GM12878 (cell line): ENCODE measurements at regions not wholly inside any gene's neighbourhood (a gene's known extent, or its start where the extent isn't known, plus 50 kb on each side); places are given as distances from the start of the nearest gene placed in this dataset.

Source experiments
- BCLAF1 ChIP-seq: fragments of 450-650 bp; IDR thresholded peaks from 2 replicates; pipeline ENCODE4 v1.6.1; 2017; ENCODE audit warnings: antibody characterized with exemption, mild to moderate bottlenecking, moderate library complexity
- BRCA1 ChIP-seq: IDR thresholded peaks from 2 replicates; pipeline ENCODE4 v1.6.1; 2011; ENCODE audit warnings: low read depth, low read length, improper control_type of control experiment
- CHD2 ChIP-seq: IDR thresholded peaks from 2 replicates; pipeline ENCODE4 v1.6.1; 2011; ENCODE audit warnings: low read depth, low read length, improper control_type of control experiment, borderline replicate concordance
- EP300 ChIP-seq, 2 experiments: fragments of 150-350 bp in 1 of 2; IDR thresholded peaks; 2 replicates each; pipeline ENCODE4 v1.6.1; 2011 to 2012; ENCODE audit warnings: low read depth in 2 of 2, low read length in 2 of 2, borderline replicate concordance in 1 of 2, improper control_type of control experiment in 1 of 2, inconsistent platforms in 1 of 2; ENCODE audit not compliant: control insufficient read depth in 1 of 2
- ESRRA ChIP-seq: IDR thresholded peaks from 2 replicates; pipeline ENCODE4 v1.6.1; 2012; ENCODE audit warnings: mild to moderate bottlenecking, low read length, improper control_type of control experiment
- HDAC6 ChIP-seq: fragments of 200-600 bp; sonication (generic); IDR thresholded peaks from one replicate; pipeline ENCODE4 v1.8.0; 2017; ENCODE audit warnings: antibody characterized with exemption; ENCODE audit not compliant: unreplicated experiment
- JUNB ChIP-seq: IDR thresholded peaks from 2 replicates; pipeline ENCODE4 v1.6.1; 2016; ENCODE audit warnings: antibody characterized with exemption, mild to moderate bottlenecking
- MYC ChIP-seq: IDR thresholded peaks from 2 replicates; pipeline ENCODE4 v1.6.1; 2011; ENCODE audit warnings: mild to moderate bottlenecking, low read length, moderate library complexity, inconsistent platforms; ENCODE audit not compliant: insufficient read depth, insufficient replicate concordance, insufficient read length, severe bottlenecking
- NFXL1 ChIP-seq: fragments of 450-650 bp; IDR thresholded peaks from 2 replicates; pipeline ENCODE4 v1.6.1; 2017; ENCODE audit warnings: antibody characterized with exemption, mild to moderate bottlenecking, borderline replicate concordance
- NKRF ChIP-seq: fragments of 450-650 bp; conservative IDR thresholded peaks from 2 replicates; pipeline ENCODE4 v1.6.1; 2017; ENCODE audit warnings: mild to moderate bottlenecking, moderate library complexity
- PBX3 ChIP-seq: IDR thresholded peaks from 2 replicates; pipeline ENCODE4 v1.6.1; 2011; ENCODE audit warnings: mild to moderate bottlenecking, low read depth, low read length, moderate library complexity; ENCODE audit not compliant: insufficient replicate concordance
- RAD51 ChIP-seq: fragments of 450-650 bp; IDR thresholded peaks from 2 replicates; pipeline ENCODE4 v1.6.1; 2016; ENCODE audit warnings: moderate library complexity, mild to moderate bottlenecking, inconsistent platforms
- SKIL ChIP-seq: fragments of 450-650 bp; IDR thresholded peaks from 2 replicates; pipeline ENCODE4 v1.6.1; 2017; ENCODE audit warnings: mild to moderate bottlenecking, low read depth, inconsistent platforms; ENCODE audit not compliant: poor library complexity, severe bottlenecking
- SMC3 ChIP-seq: IDR thresholded peaks from 2 replicates; pipeline ENCODE4 v1.6.1; 2011; ENCODE audit warnings: low read length, improper control_type of control experiment, borderline replicate concordance
- SP1 ChIP-seq: IDR thresholded peaks from one replicate; pipeline ENCODE4 v1.6.1; 2011; ENCODE audit warnings: low read depth, low read length
- SUPT20H ChIP-seq: IDR thresholded peaks from 2 replicates; pipeline ENCODE4 v1.6.1; 2011; ENCODE audit warnings: low read depth, mild to moderate bottlenecking, low read length, moderate library complexity, borderline replicate concordance; ENCODE audit not compliant: control insufficient read depth
- SUZ12 ChIP-seq: fragments of 200-600 bp; sonication (generic); IDR thresholded peaks from one replicate; pipeline ENCODE4 v1.6.1; 2018; ENCODE audit warnings: antibody characterized with exemption, mild to moderate bottlenecking; ENCODE audit not compliant: unreplicated experiment
- TAF1 ChIP-seq: IDR thresholded peaks from 2 replicates; pipeline ENCODE4 v1.6.1; 2011; ENCODE audit warnings: mild to moderate bottlenecking, low read depth, low read length, borderline replicate concordance
- WRNIP1 ChIP-seq: IDR thresholded peaks from 2 replicates; pipeline ENCODE4 v1.6.1; 2011; ENCODE audit warnings: low read depth, low read length, improper control_type of control experiment, borderline replicate concordance
- YY1 ChIP-seq: IDR thresholded peaks from 2 replicates; pipeline ENCODE4 v1.6.1; 2011; ENCODE audit warnings: low read depth, mild to moderate bottlenecking, low read length
- ZZZ3 ChIP-seq: IDR thresholded peaks from 2 replicates; pipeline ENCODE4 v1.6.1; 2011; ENCODE audit warnings: low read depth; ENCODE audit not compliant: control insufficient read depth, insufficient read length

GRCh38 chr15:38130740-38131498 lies 121.7 kb upstream of the SPRED1 start (continued):
- peak; percentile 27 for TF ChIP-seq SKIL
- TF ChIP-seq EP300 (IDR thresholded peaks at IDR 0.05; ENCODE audit: borderline replicate concordance in 1 of 2, control insufficient read depth in 1 of 2, low read depth in 2 of 2, low read length in 2 of 2), result peak in 1 of 2 experiments; percentile 59; a peak in 1 of 4 replicates
- TF ChIP-seq JUNB, result peak; percentile 84
- no peak for TF ChIP-seq SUZ12
- no peak for TF ChIP-seq ESRRA
- TF ChIP-seq SP1, result no peak
- no peak for TF ChIP-seq NKRF
- TF ChIP-seq TAF1, result no peak
- no peak for TF ChIP-seq ZZZ3
- no peak for TF ChIP-seq CHD2
- TF ChIP-seq BRCA1, result no peak
- no peak for TF ChIP-seq RAD51
- TF ChIP-seq YY1, result no peak
- no peak for TF ChIP-seq BCLAF1
- no peak for TF ChIP-seq PBX3
- no peak for TF ChIP-seq WRNIP1
- no peak for TF ChIP-seq SUPT20H
- no peak for TF ChIP-seq NFXL1
- no peak for TF ChIP-seq SMC3
- TF ChIP-seq HDAC6, result no peak
- TF ChIP-seq MYC, result no peak
